ENCODE measurements at regions not wholly inside any gene's neighbourhood (a gene's known extent, or its start where the extent isn't known, plus 50 kb on each side); places are given as distances from the start of the nearest gene placed in this dataset.
"Not testable (repeated sequence)": the region's sequence is repeated elsewhere in the genome, so short reads cannot be mapped to it uniquely, and the experiment has no call there.

GRCh38 chr16:16563962-16564361 is 185.0 kb downstream of the NPIPA7 start:
- DNase-seq: not testable (repeated sequence)

- not testable (repeated sequence) for DNase-seq
Measured at GRCh38 chr16:16565326-16565725, 186.4 kb downstream of the NPIPA7 start.

- DNase-seq: peak; percentile 37
Measured at GRCh38 chr16:16570055-16570454, 191.1 kb downstream of the NPIPA7 start.

- not testable (repeated sequence) for DNase-seq
Measured at GRCh38 chr16:16570874-16571273, 191.9 kb downstream of the NPIPA7 start.

- DNase-seq: not testable (repeated sequence)
Measured at GRCh38 chr16:16572130-16572774, 193.3 kb downstream of the NPIPA7 start.

GRCh38 chr16:16577062-16577461 is 198.1 kb downstream of the NPIPA7 start:
- not testable (repeated sequence) for DNase-seq

GRCh38 chr16:16578701-16579100 is 199.8 kb downstream of the NPIPA7 start:
- no peak for DNase-seq

- DNase-seq: not testable (repeated sequence)
Measured at GRCh38 chr16:16582916-16583315, 204.0 kb downstream of the NPIPA7 start.

- peak; percentile 94 for DNase-seq
Measured at GRCh38 chr16:16586073-16586651, 207.2 kb downstream of the NPIPA7 start.

- DNase-seq: not testable (repeated sequence)
Measured at GRCh38 chr16:16586969-16587368, 208.0 kb downstream of the NPIPA7 start.

GRCh38 chr16:16588436-16588835 is 209.5 kb downstream of the NPIPA7 start:
- not testable (repeated sequence) for DNase-seq

- not testable (repeated sequence) for DNase-seq
Measured at GRCh38 chr16:16590654-16591318, 211.8 kb downstream of the NPIPA7 start.

- DNase-seq: not testable (repeated sequence)
Measured at GRCh38 chr16:16593156-16593863, 214.4 kb downstream of the NPIPA7 start.

- DNase-seq: not testable (repeated sequence)
Measured at GRCh38 chr16:16595029-16595718, 216.2 kb downstream of the NPIPA7 start.

- not testable (repeated sequence) for DNase-seq
Measured at GRCh38 chr16:16601239-16601638, 222.3 kb downstream of the NPIPA7 start.

GRCh38 chr16:16607401-16608082 is 228.6 kb downstream of the NPIPA7 start:
- not testable (repeated sequence) for DNase-seq

- DNase-seq: not testable (repeated sequence)
Measured at GRCh38 chr16:16609627-16610026, 230.7 kb downstream of the NPIPA7 start.

- not testable (repeated sequence) for DNase-seq
Measured at GRCh38 chr16:16610389-16610967, 231.5 kb downstream of the NPIPA7 start.

GRCh38 chr16:16613212-16613611 is 234.3 kb downstream of the NPIPA7 start:
- DNase-seq: not testable (repeated sequence)

- not testable (repeated sequence) for DNase-seq
Measured at GRCh38 chr16:16614484-16614883, 235.5 kb downstream of the NPIPA7 start.

- not testable (repeated sequence) for DNase-seq
Measured at GRCh38 chr16:16618963-16619465, 240.1 kb downstream of the NPIPA7 start.
